ENCODE measurements at regions not wholly inside any gene's neighbourhood (a gene's known extent, or its start where the extent isn't known, plus 50 kb on each side); places are given as distances from the start of the nearest gene placed in this dataset.

DNA sequence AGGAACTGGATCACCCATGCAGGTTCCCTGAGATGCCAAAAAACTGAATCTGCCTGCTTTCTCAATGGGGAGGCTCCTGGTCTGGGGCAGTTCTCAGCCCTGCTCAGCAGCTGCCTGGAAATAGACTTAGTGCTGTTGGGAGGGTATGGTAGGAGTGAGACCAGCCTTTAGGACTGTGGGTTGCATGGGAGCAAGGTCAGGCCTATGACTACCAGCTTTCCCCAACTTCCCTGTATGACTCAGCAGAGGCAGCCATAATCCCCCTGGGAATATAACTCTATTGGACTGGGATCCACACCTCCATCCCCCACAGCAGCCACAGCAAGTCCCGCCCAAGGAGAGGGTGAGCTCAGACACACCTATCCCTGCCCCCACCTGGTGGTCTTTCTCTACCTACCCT is 87.0 kb downstream of the CFAP44 start:
- H3K23ac ChIP-seq (ENCODE audit: low read depth, low read length) = no peak overlapping the region
- H4K5ac ChIP-seq (ENCODE audit: low read depth, low read length) = no peak overlapping the region
- H2BK15ac ChIP-seq (ENCODE audit: low read depth, low read length) = no peak overlapping the region
- in situ Hi-C loops (cut with MboI; ENCODE audit: low sequenced_read_pairs) (no loop called here), dilution Hi-C loops (cut with HindIII; ENCODE audit: low sequenced_read_pairs, unreplicated experiment) (no loop called here), intact Hi-C loops (cut with micrococcal nuclease) (no loop called here)
- no peak overlapping the region for H4K8ac ChIP-seq (ENCODE audit: low read depth in 2 of 2, low read length in 2 of 2)
- H4K91ac ChIP-seq (ENCODE audit: insufficient read depth, low read depth, low read length) = no peak overlapping the region
- no peak for DNase-seq
- no peaks in the 10 kb centered on the region for H3K36me3 ChIP-seq (ENCODE audit: control insufficient read depth, insufficient read depth, low read length)
- H2AK9ac ChIP-seq (replicated peaks; ENCODE audit: low read depth, low read length, poor library complexity) = no peak overlapping the region
- H2BK5ac ChIP-seq (ENCODE audit: low read depth, low read length, poor library complexity, severe bottlenecking) = no peak overlapping the region
- ATAC-seq (ENCODE audit: low read depth) = no peak
- H4K20me1 ChIP-seq (ENCODE audit: insufficient read depth, low read length) = no peaks in the 10 kb centered on the region
- POLR2A ChIA-PET (ENCODE audit: unreplicated experiment) = no interaction called here
- no peak overlapping the region for H3K14ac ChIP-seq (replicated peaks; ENCODE audit: low read depth, low read length)
- H3K4me3 ChIP-seq (ENCODE audit: insufficient read depth, low read depth, low read length) = no peak overlapping the region
- no peaks in the 10 kb centered on the region for H3K79me1 ChIP-seq (ENCODE audit: low read depth in 1 of 2, low read length in 2 of 2)
- no peak overlapping the region for H3K56ac ChIP-seq (ENCODE audit: extremely low read depth, insufficient read depth, low read length)
- H3K4me2 ChIP-seq (ENCODE audit: low read depth, low read length) = no peak overlapping the region
- H2AFZ ChIP-seq (replicated peaks; ENCODE audit: low read length, poor library complexity) = no peak overlapping the region
- WGBS, 2 experiments (ENCODE audit: extremely low coverage in 2 of 2, insufficient read length in 1 of 2) = no CpG with 5 or more reads among the region's 1 CpG
- H3K4me1 ChIP-seq (ENCODE audit: control insufficient read depth, insufficient read depth, low read length) = no peaks in the 10 kb centered on the region
- no TSS peak for BruUV-seq (replicated peaks)
- no peak overlapping the region for H3K9ac ChIP-seq (ENCODE audit: low read depth, low read length)
- H3K18ac ChIP-seq (ENCODE audit: low read depth, low read length) = no peak overlapping the region
- no peaks in the 10 kb centered on the region for H3K9me1 ChIP-seq (ENCODE audit: insufficient read depth, low read length)
- TF ChIP-seq BHLHE40 (IDR thresholded peaks at IDR 0.05; ENCODE audit: low read depth, low read length) (no peak), CHD1 (IDR thresholded peaks at IDR 0.05; ENCODE audit: low read depth, low read length) (no peak), SMC3 (IDR thresholded peaks at IDR 0.05; ENCODE audit: low read depth, low read length) (no peak), RAD21 (IDR thresholded peaks at IDR 0.05; ENCODE audit: low read length) (no peak), RCOR1 (IDR thresholded peaks at IDR 0.05; ENCODE audit: insufficient replicate concordance, low read length) (no peak), CEBPB (IDR thresholded peaks at IDR 0.05; ENCODE audit: low read depth, low read length) (no peak), NFE2L2 (IDR thresholded peaks at IDR 0.05; ENCODE audit: low read depth, low read length) (no peak), POLR2A (IDR thresholded peaks at IDR 0.05; ENCODE audit: low read depth, low read length) (no peak)
- TF ChIP-seq, protein P1, sequence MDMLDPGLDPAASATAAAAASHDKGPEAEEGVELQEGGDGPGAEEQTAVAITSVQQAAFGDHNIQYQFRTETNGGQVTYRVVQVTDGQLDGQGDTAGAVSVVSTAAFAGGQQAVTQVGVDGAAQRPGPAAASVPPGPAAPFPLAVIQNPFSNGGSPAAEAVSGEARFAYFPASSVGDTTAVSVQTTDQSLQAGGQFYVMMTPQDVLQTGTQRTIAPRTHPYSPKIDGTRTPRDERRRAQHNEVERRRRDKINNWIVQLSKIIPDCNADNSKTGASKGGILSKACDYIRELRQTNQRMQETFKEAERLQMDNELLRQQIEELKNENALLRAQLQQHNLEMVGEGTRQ (IDR thresholded peaks at IDR 0.05; ENCODE audit: low read depth, low read length) = no peak
- TF ChIP-seq, protein P2, sequence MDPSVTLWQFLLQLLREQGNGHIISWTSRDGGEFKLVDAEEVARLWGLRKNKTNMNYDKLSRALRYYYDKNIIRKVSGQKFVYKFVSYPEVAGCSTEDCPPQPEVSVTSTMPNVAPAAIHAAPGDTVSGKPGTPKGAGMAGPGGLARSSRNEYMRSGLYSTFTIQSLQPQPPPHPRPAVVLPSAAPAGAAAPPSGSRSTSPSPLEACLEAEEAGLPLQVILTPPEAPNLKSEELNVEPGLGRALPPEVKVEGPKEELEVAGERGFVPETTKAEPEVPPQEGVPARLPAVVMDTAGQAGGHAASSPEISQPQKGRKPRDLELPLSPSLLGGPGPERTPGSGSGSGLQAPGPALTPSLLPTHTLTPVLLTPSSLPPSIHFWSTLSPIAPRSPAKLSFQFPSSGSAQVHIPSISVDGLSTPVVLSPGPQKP (IDR thresholded peaks at IDR 0.05; ENCODE audit: borderline replicate concordance, low read depth, low read length) = no peak
- CTCF ChIA-PET = no interaction called here
- H3K9me3 ChIP-seq (ENCODE audit: control insufficient read depth, insufficient read depth, low read length) = no peaks in the 10 kb centered on the region
- H2AK5ac ChIP-seq (ENCODE audit: low read depth, low read length) = no peak overlapping the region
- H2BK20ac ChIP-seq (ENCODE audit: low read depth, low read length) = no peak overlapping the region
- H2BK120ac ChIP-seq (ENCODE audit: low read depth, low read length) = no peak overlapping the region
- H3K27ac ChIP-seq (ENCODE audit: insufficient read depth, low read length) = no peak overlapping the region
- H3K27me3 ChIP-seq (ENCODE audit: control insufficient read depth, insufficient read depth, low read length) = no peaks in the 10 kb centered on the region; the same call in 1 of the 2 replicates
- no peak overlapping the region for H3K4ac ChIP-seq (ENCODE audit: low read depth, low read length)
